ENCODE measurements at regions not wholly inside any gene's neighbourhood (a gene's known extent, or its start where the extent isn't known, plus 50 kb on each side); places are given as distances from the start of the nearest gene placed in this dataset.

GRCh38 chr9:2291980-2292704 lies 277.0 kb downstream of the SMARCA2 start:
- TF ChIP-seq, protein P1, sequence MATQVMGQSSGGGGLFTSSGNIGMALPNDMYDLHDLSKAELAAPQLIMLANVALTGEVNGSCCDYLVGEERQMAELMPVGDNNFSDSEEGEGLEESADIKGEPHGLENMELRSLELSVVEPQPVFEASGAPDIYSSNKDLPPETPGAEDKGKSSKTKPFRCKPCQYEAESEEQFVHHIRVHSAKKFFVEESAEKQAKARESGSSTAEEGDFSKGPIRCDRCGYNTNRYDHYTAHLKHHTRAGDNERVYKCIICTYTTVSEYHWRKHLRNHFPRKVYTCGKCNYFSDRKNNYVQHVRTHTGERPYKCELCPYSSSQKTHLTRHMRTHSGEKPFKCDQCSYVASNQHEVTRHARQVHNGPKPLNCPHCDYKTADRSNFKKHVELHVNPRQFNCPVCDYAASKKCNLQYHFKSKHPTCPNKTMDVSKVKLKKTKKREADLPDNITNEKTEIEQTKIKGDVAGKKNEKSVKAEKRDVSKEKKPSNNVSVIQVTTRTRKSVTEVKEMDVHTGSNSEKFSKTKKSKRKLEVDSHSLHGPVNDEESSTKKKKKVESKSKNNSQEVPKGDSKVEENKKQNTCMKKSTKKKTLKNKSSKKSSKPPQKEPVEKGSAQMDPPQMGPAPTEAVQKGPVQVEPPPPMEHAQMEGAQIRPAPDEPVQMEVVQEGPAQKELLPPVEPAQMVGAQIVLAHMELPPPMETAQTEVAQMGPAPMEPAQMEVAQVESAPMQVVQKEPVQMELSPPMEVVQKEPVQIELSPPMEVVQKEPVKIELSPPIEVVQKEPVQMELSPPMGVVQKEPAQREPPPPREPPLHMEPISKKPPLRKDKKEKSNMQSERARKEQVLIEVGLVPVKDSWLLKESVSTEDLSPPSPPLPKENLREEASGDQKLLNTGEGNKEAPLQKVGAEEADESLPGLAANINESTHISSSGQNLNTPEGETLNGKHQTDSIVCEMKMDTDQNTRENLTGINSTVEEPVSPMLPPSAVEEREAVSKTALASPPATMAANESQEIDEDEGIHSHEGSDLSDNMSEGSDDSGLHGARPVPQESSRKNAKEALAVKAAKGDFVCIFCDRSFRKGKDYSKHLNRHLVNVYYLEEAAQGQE (IDR thresholded peaks at IDR 0.05; ENCODE audit: low read depth), result no peak
- TF ChIP-seq TEAD4 (IDR thresholded peaks at IDR 0.05), result no peak; the same call in 1 of the 2 replicates
- peak; percentile 71 for TF ChIP-seq EP300 (IDR thresholded peaks at IDR 0.05; ENCODE audit: borderline replicate concordance)
- peak; percentile 87 for TF ChIP-seq TCF12 (IDR thresholded peaks at IDR 0.05; ENCODE audit: low read depth)
- no peak for TF ChIP-seq ZBTB7A (IDR thresholded peaks at IDR 0.05; ENCODE audit: low read depth)
- TF ChIP-seq NFIC (IDR thresholded peaks at IDR 0.05), result peak; percentile 92
- no peak for TF ChIP-seq CREB1 (IDR thresholded peaks at IDR 0.05; ENCODE audit: low read depth)
- peak; percentile 27; the same call in 1 of the 2 replicates for TF ChIP-seq YY1 (IDR thresholded peaks at IDR 0.05; ENCODE audit: low read depth)
- no peak for TF ChIP-seq EGR1 (IDR thresholded peaks at IDR 0.05)
- no peak for TF ChIP-seq TAF1 (IDR thresholded peaks at IDR 0.05; ENCODE audit: low read depth)
- peak; percentile 34; the same call in 1 of the 2 replicates for TF ChIP-seq FOXM1 (IDR thresholded peaks at IDR 0.05; ENCODE audit: borderline replicate concordance, low read depth)
- peak; percentile 91 for TF ChIP-seq CEBPB (IDR thresholded peaks at IDR 0.05)
- TF ChIP-seq, protein P2, sequence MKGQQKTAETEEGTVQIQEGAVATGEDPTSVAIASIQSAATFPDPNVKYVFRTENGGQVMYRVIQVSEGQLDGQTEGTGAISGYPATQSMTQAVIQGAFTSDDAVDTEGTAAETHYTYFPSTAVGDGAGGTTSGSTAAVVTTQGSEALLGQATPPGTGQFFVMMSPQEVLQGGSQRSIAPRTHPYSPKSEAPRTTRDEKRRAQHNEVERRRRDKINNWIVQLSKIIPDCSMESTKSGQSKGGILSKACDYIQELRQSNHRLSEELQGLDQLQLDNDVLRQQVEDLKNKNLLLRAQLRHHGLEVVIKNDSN (IDR thresholded peaks at IDR 0.05), result peak; percentile 63; the same call in 1 of the 2 replicates
- peak; percentile 22; the same call in 1 of the 2 replicates for TF ChIP-seq RAD21 (IDR thresholded peaks at IDR 0.05; ENCODE audit: low read depth)
- TF ChIP-seq, protein P3, sequence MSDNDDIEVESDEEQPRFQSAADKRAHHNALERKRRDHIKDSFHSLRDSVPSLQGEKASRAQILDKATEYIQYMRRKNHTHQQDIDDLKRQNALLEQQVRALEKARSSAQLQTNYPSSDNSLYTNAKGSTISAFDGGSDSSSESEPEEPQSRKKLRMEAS (IDR thresholded peaks at IDR 0.05), result peak; percentile 65

- TF ChIP-seq RAD21 (IDR thresholded peaks at IDR 0.05; ENCODE audit: low read depth) (no peak), YY1 (IDR thresholded peaks at IDR 0.05; ENCODE audit: low read depth) (no peak), TAF1 (IDR thresholded peaks at IDR 0.05; ENCODE audit: low read depth) (no peak), CEBPB (IDR thresholded peaks at IDR 0.05) (no peak), EP300 (IDR thresholded peaks at IDR 0.05; ENCODE audit: borderline replicate concordance) (no peak), NFIC (IDR thresholded peaks at IDR 0.05) (no peak), ZBTB7A (IDR thresholded peaks at IDR 0.05; ENCODE audit: low read depth) (no peak), TEAD4 (IDR thresholded peaks at IDR 0.05) (no peak), EGR1 (IDR thresholded peaks at IDR 0.05) (no peak), FOXM1 (IDR thresholded peaks at IDR 0.05; ENCODE audit: borderline replicate concordance, low read depth) (no peak), CREB1 (IDR thresholded peaks at IDR 0.05; ENCODE audit: low read depth) (no peak), TCF12 (IDR thresholded peaks at IDR 0.05; ENCODE audit: low read depth) (no peak)
- TF ChIP-seq, protein P2 (IDR thresholded peaks at IDR 0.05), result no peak
- TF ChIP-seq, protein P1 (IDR thresholded peaks at IDR 0.05; ENCODE audit: low read depth), result no peak
- TF ChIP-seq, protein P3 (IDR thresholded peaks at IDR 0.05), result no peak
Observed at GRCh38 chr9:2292733-2293132, 277.6 kb downstream of the SMARCA2 start.

GRCh38 chr9:2297771-2298170 lies 282.6 kb downstream of the SMARCA2 start:
- TF ChIP-seq EP300 (IDR thresholded peaks at IDR 0.05; ENCODE audit: borderline replicate concordance) (no peak), ZBTB7A (IDR thresholded peaks at IDR 0.05; ENCODE audit: low read depth) (no peak)

DNA sequence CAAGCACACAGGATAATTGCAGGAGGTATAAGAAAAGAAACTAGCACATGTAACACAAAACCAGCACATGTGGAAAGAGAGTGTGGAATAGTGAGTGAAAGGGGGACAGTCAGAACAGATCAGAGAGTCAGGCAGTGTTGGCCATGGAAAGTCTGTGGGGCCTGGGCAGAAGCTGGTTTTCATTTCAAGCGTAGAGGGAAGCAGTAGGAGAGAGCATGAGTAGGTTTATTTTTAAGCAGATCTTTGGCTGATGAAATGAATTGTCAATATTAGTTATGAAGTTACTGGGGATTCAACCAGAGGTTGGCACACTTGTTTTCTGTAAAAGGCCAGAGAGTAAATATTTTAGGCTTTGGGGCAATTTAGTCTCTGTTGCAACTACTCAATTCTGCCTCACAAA lies 283.1 kb downstream of the SMARCA2 start:
- no peak for TF ChIP-seq EP300 (IDR thresholded peaks at IDR 0.05; ENCODE audit: borderline replicate concordance)
- TF ChIP-seq, protein P2 (IDR thresholded peaks at IDR 0.05), result no peak
- TF ChIP-seq TEAD4 (IDR thresholded peaks at IDR 0.05), result no peak
- no peak for TF ChIP-seq RAD21 (IDR thresholded peaks at IDR 0.05; ENCODE audit: low read depth)
- no peak for TF ChIP-seq EGR1 (IDR thresholded peaks at IDR 0.05)
- no peak for TF ChIP-seq ZBTB7A (IDR thresholded peaks at IDR 0.05; ENCODE audit: low read depth)
- no peak for TF ChIP-seq YY1 (IDR thresholded peaks at IDR 0.05; ENCODE audit: low read depth)
- TF ChIP-seq, protein P1 (IDR thresholded peaks at IDR 0.05; ENCODE audit: low read depth), result no peak
